Right lobe of liver (tissue), 4 donors: ENCODE measurements at regions not wholly inside any gene's neighbourhood (a gene's known extent, or its start where the extent isn't known, plus 50 kb on each side); places are given as distances from the start of the nearest gene placed in this dataset.

Experiments
- POLR2A ChIP-seq: fragments of 450-650 bp; IDR thresholded peaks from one replicate; pipeline ENCODE4 v1.6.1; 2017; ENCODE audit warnings: antibody characterized with exemption, mild to moderate bottlenecking
- TF ChIP-seq, protein P1 (sequence below), 4 donors: fragments of 200-600 bp in 3 of 4; fragments of 450-650 bp in 1 of 4; IDR thresholded peaks; one replicate each; pipeline versions ENCODE4 v1.5.1 to v1.8.0; 2016 to 2022; ENCODE audit warnings: antibody characterized with exemption in 4 of 4, mild to moderate bottlenecking in 2 of 4
- donor health status: DM: no; HTN: no; CAD: no.
- donor health status: DM: no; HTN: no; CAD: no.
- donor health status: DM: no; HTN: yes; CAD: no.

DNA sequence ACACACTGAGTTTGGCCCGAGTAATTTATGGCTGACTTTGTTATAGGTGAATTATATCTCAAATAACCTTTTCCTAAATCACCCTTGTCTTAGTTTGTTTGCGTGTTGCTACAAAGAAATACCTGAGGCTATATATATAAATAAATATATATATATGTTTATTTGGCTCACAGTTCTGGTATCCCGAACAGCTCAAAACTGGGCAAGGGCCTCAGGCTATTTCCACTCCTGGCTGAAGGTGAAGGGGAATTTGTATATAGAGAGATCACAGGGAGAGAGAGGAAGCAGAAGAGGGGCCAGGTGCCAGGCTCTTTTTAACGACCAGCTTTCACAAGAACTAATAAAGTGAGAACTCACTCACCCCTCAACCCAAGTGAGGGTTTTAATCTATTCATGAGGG, 159.9 kb upstream of the STARD13 start:
- no peak for TF ChIP-seq POLR2A
- TF ChIP-seq, protein P1, sequence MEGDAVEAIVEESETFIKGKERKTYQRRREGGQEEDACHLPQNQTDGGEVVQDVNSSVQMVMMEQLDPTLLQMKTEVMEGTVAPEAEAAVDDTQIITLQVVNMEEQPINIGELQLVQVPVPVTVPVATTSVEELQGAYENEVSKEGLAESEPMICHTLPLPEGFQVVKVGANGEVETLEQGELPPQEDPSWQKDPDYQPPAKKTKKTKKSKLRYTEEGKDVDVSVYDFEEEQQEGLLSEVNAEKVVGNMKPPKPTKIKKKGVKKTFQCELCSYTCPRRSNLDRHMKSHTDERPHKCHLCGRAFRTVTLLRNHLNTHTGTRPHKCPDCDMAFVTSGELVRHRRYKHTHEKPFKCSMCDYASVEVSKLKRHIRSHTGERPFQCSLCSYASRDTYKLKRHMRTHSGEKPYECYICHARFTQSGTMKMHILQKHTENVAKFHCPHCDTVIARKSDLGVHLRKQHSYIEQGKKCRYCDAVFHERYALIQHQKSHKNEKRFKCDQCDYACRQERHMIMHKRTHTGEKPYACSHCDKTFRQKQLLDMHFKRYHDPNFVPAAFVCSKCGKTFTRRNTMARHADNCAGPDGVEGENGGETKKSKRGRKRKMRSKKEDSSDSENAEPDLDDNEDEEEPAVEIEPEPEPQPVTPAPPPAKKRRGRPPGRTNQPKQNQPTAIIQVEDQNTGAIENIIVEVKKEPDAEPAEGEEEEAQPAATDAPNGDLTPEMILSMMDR (IDR thresholded peaks at IDR 0.05) = no peak
